ENCODE measurements at regions not wholly inside any gene's neighbourhood (a gene's known extent, or its start where the extent isn't known, plus 50 kb on each side); places are given as distances from the start of the nearest gene placed in this dataset.

GRCh38 chr14:71552809-71553208 lies 379.4 kb upstream of the RGS6 start:
- DNase-seq (ENCODE audit: low read depth), result no peak
- no peak overlapping the region for H3K4me3 ChIP-seq (ENCODE audit: low read length)
- TF ChIP-seq, protein P1, sequence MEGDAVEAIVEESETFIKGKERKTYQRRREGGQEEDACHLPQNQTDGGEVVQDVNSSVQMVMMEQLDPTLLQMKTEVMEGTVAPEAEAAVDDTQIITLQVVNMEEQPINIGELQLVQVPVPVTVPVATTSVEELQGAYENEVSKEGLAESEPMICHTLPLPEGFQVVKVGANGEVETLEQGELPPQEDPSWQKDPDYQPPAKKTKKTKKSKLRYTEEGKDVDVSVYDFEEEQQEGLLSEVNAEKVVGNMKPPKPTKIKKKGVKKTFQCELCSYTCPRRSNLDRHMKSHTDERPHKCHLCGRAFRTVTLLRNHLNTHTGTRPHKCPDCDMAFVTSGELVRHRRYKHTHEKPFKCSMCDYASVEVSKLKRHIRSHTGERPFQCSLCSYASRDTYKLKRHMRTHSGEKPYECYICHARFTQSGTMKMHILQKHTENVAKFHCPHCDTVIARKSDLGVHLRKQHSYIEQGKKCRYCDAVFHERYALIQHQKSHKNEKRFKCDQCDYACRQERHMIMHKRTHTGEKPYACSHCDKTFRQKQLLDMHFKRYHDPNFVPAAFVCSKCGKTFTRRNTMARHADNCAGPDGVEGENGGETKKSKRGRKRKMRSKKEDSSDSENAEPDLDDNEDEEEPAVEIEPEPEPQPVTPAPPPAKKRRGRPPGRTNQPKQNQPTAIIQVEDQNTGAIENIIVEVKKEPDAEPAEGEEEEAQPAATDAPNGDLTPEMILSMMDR (conservative IDR thresholded peaks at IDR 0.05; ENCODE audit: low read depth, low read length), result no peak

DNA sequence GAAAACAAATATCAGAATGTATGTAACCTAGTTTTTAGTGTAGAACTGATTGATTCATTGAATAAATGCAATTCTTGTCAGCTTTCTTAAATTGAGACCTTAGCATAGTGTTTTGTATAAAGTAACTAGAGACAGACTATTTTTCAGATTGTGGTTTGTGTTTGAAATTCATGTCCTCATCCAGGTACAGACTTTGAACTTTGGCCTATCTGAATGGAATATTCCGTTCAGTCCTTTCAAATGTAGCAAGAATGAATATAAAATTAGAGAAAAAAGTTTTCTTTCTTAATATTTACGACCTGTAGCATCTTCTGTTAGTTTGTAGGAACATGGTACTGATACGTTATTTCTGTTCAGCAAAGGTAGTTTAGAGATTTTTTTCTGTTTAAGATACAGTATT lies 378.4 kb upstream of the RGS6 start:
- no peak for DNase-seq (ENCODE audit: low read depth)
- TF ChIP-seq, protein P1 (conservative IDR thresholded peaks at IDR 0.05; ENCODE audit: low read depth, low read length), result no peak

GRCh38 chr14:71554323-71554722 lies 377.9 kb upstream of the RGS6 start:
- DNase-seq (ENCODE audit: low read depth), result no peak
- TF ChIP-seq, protein P1 (conservative IDR thresholded peaks at IDR 0.05; ENCODE audit: low read depth, low read length), result no peak
- no peak overlapping the region for H3K4me3 ChIP-seq (ENCODE audit: low read length)

More for the DNA sequence above, 378.4 kb upstream of the RGS6 start:
- no peak overlapping the region for H3K4me3 ChIP-seq (ENCODE audit: low read length)

DNA sequence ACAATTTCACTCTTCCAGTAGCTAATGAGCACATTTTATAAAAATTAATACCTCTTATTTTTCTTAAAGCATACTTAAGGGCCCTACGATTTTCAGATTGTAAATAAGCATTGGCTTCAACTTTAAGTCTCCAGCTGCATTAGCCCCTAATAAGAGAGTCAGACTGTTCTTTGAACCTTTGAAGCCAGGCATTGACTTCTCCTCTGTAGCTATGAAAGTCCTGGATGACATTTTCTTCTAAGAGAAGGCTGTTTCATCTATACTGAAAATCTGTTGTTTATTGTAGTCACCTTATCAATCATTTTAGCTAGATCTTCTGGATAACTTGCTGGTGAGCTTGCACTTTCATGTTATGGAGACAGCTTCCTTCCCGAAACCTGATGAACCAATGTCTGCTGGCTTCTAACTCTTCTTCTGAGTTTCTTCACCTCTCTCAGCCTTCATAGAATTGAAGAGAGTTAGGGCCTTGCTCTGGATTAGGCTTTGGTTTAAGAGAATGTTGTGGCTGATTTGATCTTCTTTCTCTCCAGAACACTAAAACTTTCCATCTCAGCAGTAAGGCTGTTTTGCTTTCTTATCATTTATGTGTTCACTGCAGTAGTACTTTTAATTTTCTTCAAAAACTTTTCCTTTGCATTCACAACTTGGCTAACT lies 377.1 kb upstream of the RGS6 start:
- DNase-seq (ENCODE audit: low read depth), result no peak
- TF ChIP-seq, protein P1 (conservative IDR thresholded peaks at IDR 0.05; ENCODE audit: low read depth, low read length), result no peak
- no peak overlapping the region for H3K4me3 ChIP-seq (ENCODE audit: low read length)

- no peak overlapping the region for H3K4me3 ChIP-seq (ENCODE audit: low read length)
- TF ChIP-seq, protein P1 (conservative IDR thresholded peaks at IDR 0.05; ENCODE audit: low read depth, low read length), result no peak
- no peak for DNase-seq (ENCODE audit: low read depth)
Observed at GRCh38 chr14:71555654-71556559, 376.3 kb upstream of the RGS6 start.

- no peak overlapping the region for H3K4me3 ChIP-seq (ENCODE audit: low read length)
- TF ChIP-seq, protein P1 (conservative IDR thresholded peaks at IDR 0.05; ENCODE audit: low read depth, low read length), result no peak
- no peak for DNase-seq (ENCODE audit: low read depth)
Observed at GRCh38 chr14:71556730-71557129, 375.5 kb upstream of the RGS6 start.
